ENCODE measurements at regions not wholly inside any gene's neighbourhood (a gene's known extent, or its start where the extent isn't known, plus 50 kb on each side); places are given as distances from the start of the nearest gene placed in this dataset.
"Not testable (repeated sequence)": the region's sequence is repeated elsewhere in the genome, so short reads cannot be mapped to it uniquely, and the experiment has no call there.

GRCh38 chr2:2586931-2587330 lies 255.9 kb upstream of the MYT1L start:
- no peak for DNase-seq (ENCODE audit: low read depth)

DNA sequence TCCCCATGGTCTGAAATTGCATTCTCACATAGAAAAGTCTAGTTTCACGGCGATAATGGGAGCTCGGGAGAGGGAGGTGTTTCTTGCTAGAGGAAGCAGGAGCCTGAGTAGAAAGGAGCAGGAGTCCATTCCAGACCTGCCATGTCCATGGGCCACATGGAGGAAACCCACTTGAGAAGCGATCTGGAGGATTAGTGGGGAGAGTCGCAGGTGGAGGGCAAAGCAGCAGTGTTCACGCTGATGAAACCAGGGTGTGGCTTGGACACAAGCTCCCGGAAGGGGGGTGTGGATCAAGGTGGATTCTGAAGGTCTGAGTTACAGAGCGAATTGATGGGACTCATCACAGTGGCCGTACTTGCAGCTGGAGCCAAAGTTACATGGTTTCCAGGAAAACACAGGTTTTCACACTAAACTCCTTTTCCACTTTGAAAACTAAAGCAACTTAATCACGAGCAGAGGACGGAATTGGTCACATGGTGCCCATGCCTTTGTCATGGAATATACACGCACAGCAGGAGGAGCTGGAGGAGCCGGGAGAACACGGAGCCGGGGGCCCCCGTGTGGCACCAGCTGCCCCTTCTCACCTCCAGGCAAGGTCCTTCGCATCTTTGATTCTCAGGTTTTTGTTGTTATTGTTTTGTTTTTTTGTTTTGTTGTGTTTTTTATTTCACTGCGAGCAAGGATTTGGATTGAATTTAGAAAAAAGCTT lies 255.1 kb upstream of the MYT1L start:
- DNase-seq (ENCODE audit: low read depth): no peak

DNA sequence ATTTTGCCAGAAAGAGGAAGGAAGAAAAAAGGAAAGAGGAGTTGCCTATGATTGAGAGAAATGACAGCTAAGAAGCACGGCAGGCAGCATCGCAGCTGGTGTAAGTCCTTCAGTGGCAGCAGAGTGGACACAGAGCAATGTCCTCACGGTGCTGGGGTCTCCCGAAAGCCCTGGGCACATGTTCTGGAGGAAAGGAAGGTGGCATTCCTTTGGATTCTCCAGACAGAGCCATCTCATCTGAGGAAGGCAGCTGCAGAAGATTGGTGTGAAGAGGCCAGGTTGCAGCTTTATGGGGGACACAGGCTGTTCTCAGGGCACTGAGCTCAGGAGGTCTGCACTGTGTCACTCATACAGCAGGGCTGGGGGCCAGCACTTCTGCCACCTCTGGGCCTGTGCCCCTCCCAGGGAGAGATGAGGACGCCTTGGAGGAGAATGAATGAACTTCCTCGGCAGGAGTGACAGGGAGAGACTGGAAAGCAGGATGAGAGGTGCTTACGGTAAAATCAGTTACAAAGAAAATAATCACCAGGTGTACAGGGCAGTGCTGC lies 252.0 kb upstream of the MYT1L start:
- no peak for DNase-seq (ENCODE audit: low read depth)

- DNase-seq (ENCODE audit: low read depth): no peak
These were observed 250.5 kb upstream of the MYT1L start for GRCh38 chr2:2581331-2582159.

GRCh38 chr2:2580841-2581240 lies 249.8 kb upstream of the MYT1L start:
- not testable (repeated sequence) for DNase-seq (ENCODE audit: low read depth)

- no peak for DNase-seq (ENCODE audit: low read depth)
These were observed 249.3 kb upstream of the MYT1L start for GRCh38 chr2:2580341-2580740.

DNA sequence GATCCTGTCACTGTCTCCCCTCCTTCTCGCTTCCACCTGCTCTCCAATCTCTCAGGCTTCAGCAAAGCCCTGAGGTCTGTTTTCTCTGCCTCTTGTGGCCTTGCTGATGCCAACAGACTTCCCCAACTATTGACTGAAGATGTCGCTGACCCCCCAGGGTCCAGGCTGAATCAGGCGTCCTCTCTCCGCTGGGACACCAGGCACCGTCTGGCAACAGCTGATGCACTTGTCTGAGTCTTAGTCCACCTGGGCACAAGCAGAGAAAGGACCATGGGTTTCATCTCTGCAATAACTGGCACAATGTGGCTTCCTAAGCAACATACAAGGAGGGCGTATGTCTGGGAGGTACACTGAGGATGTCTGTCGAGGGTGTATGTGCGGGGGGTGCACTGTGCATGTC lies 248.7 kb upstream of the MYT1L start:
- no peak for DNase-seq (ENCODE audit: low read depth)

DNA sequence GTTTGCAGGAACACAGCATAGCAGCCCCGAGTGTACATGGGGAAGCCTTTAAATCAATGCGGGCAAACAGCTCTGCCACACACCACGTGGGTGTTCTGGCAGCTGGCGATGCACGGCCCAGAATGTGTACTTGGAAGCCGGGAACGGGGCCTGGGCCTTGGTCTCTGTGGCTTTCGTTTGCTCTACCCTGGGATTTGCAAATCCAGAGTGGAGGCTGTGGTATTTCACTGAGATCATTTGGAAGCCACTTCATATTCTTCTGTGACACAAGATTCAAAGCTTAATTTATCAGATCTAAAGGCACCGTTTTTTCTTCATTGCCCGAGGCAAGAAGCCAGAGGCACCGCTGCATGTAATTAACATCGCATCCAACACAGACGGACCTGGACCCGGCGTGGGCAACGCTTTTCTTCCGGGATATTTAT lies 246.3 kb upstream of the MYT1L start:
- DNase-seq (ENCODE audit: low read depth): no peak

DNA sequence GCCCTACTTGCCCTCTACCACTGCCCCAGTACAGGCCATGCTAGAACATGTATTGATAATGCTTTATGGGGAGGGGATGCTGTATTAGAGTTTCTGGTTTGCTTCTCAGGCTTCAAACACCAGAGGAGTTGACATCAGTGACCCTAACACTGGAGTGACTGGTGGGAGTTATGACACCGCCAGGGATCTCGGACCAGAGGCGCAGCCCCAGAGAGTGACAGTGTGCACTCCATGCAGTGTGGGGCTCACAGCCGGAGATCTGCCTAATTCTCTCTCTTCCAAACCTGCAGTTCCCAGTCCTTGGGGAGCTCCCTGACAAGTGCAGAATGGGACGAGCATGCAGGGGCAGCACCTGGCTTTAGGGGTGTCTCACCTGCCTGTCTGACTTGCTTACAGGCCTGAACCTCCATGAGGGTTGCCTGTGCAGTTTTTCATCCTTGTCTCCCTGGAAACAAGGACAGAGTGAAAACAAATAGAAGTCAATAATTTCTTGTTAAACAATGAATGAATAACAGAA lies 244.9 kb upstream of the MYT1L start:
- no peak for DNase-seq (ENCODE audit: low read depth)

DNA sequence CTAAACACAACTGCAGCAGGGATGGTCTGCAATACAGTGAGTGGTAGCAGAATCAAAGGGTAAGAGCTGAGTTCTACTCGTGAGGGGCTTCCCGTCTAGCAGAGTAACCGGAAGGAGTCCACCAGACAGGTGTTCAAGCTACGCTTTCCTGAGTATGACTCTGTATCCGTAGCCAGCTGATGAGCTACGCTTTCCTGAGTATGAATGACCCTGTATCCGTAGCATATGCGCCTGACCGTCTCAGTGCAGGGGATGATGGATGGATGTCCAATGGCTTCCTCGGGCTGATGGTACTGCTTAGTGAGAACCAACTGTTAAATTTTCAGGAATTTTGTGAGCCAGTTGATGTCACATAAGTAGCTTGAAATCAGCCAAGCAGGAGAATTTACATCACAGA lies 244.1 kb upstream of the MYT1L start:
- no peak for DNase-seq (ENCODE audit: low read depth)

GRCh38 chr2:2574401-2575180 lies 243.5 kb upstream of the MYT1L start:
- no peak for DNase-seq (ENCODE audit: low read depth)

GRCh38 chr2:2573658-2574293 lies 242.7 kb upstream of the MYT1L start:
- DNase-seq (ENCODE audit: low read depth): no peak

- DNase-seq (ENCODE audit: low read depth): no peak
These were observed 242.1 kb upstream of the MYT1L start for GRCh38 chr2:2573205-2573604.

GRCh38 chr2:2572393-2573204 lies 241.5 kb upstream of the MYT1L start:
- no peak for DNase-seq (ENCODE audit: low read depth)

DNA sequence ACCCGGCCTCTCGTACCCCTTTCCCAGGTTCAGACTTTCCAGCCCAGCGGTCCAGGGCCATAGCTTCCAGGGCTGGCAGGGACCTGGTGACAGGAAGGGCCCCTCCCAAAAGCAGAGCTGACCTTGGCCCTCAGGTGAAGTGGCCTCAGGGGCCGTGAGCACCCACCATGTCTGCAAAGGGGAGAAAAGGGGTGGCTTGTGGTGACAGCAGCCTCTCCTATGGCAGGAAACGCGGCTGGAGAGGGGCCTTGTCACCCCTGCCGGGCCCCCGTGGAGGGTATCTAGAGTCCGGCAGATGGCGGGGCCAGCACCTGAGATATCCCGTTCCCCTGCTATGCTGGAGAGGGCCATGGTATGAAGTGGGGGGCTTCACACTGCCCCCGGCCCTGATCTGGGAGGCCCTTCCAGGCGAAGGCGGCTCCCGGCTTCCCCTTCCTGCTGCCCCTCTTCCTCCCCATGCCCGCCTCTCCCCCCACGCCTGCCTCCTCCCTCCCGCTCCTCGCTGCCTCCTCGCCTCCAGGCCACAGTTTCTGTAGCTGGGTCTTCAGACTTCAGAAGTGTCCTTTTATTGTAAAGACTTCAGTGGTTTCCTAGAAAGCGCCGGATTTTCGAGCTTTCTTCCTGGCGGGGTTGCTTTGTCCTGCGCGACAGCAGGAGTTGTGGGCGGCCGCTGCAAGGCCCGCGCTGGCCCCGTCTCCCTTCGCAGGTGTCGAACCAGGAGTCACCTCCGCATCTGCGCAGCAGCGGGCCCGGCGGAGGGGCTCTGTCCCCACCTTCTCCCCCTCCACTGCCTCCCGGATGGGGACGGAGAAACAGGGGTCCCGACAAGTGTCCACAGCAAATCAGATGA lies 240.5 kb upstream of the MYT1L start:
- no peak for DNase-seq (ENCODE audit: low read depth)

GRCh38 chr2:2570871-2571270 lies 239.8 kb upstream of the MYT1L start:
- DNase-seq (ENCODE audit: low read depth): no peak

- DNase-seq (ENCODE audit: low read depth): no peak
These were observed 239.3 kb upstream of the MYT1L start for GRCh38 chr2:2570360-2570759.

DNA sequence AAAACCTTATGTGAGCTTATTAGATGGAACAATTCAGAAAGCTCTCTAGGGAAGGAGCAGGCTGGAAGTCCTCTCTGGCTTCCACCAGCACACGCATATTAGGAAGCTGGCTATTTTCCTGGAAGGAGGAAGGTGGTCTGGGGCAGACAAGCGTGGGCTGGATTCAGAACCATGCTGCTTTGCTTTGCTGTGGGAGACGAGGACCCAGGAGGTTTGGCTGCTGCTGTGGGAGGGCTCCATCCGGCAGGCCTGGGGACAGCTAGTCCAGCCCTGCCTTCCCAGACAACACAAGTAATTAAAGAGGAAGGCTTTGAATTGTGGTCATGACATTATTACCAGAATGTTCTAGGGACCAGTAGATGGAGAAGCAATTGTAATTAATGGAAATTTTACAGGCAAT lies 238.8 kb upstream of the MYT1L start:
- no peak for DNase-seq (ENCODE audit: low read depth)

- DNase-seq (ENCODE audit: low read depth): no peak
These were observed 238.2 kb upstream of the MYT1L start for GRCh38 chr2:2569306-2569705.

- no peak for DNase-seq (ENCODE audit: low read depth)
These were observed 237.3 kb upstream of the MYT1L start for GRCh38 chr2:2568411-2568810.
